H1 (cell line): ENCODE measurements at regions not wholly inside any gene's neighbourhood (a gene's known extent, or its start where the extent isn't known, plus 50 kb on each side); places are given as distances from the start of the nearest gene placed in this dataset.

Experiments used
- CHD7 ChIP-seq: fragments of 300-600 bp; sonication (generic); IDR thresholded peaks from 2 replicates; pipeline ENCODE4 v1.7.1; 2012; ENCODE audit warnings: low read length, moderate library complexity, mild to moderate bottlenecking, inconsistent platforms; ENCODE audit not compliant: insufficient replicate concordance

DNA sequence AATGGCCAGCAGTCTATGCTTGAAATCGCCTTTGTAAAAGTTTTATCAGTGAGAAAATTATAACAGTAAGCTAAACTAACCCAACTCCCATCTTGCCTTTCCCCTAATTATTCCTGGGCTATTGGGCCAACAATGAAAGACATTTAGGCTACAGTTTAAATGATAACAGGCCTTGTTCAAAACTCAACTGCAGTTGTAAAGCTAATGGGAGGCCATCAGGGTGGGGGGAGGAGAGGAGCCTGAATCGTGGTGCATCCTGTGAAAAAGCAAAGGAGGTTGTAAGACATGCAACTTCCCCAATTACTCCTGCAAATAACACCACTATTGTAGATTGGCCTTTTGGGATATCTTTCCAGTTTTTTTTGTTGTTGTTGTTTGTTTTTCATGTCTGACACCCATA lies 53.8 kb downstream of the ACTL7B start (continued):
- TF ChIP-seq CHD7, result no peak
